DMS 273 treated with DMSO at 0.1 percent for 48 hours (cell line): ENCODE measurements at regions not wholly inside any gene's neighbourhood (a gene's known extent, or its start where the extent isn't known, plus 50 kb on each side); places are given as distances from the start of the nearest gene placed in this dataset.

ENCODE experiments used
- DNase-seq: peaks from one replicate; lab custom pipeline; 2025; lab: John Stamatoyannopoulos, UW

GRCh38 chr1:88145752-88146151 is 538.3 kb upstream of the PKN2 start:
- no peak for DNase-seq

GRCh38 chr1:88149686-88150085 is 534.4 kb upstream of the PKN2 start:
- no peak for DNase-seq

- no peak for DNase-seq
These were observed 533.7 kb upstream of the PKN2 start for GRCh38 chr1:88150330-88150729.

- no peak for DNase-seq
These were observed 520.9 kb upstream of the PKN2 start for GRCh38 chr1:88163187-88163586.

- DNase-seq = no peak
These were observed 515.9 kb upstream of the PKN2 start for GRCh38 chr1:88168126-88168525.

- DNase-seq = no peak
These were observed 514.9 kb upstream of the PKN2 start for GRCh38 chr1:88169139-88169538.

- DNase-seq = no peak
These were observed 514.1 kb upstream of the PKN2 start for GRCh38 chr1:88169939-88170338.

- DNase-seq = no peak
These were observed 508.9 kb upstream of the PKN2 start for GRCh38 chr1:88175120-88175630.

GRCh38 chr1:88175631-88176226 is 508.3 kb upstream of the PKN2 start:
- no peak for DNase-seq

- no peak for DNase-seq
These were observed 504.1 kb upstream of the PKN2 start for GRCh38 chr1:88179943-88180342.

- no peak for DNase-seq
These were observed 503.5 kb upstream of the PKN2 start for GRCh38 chr1:88180449-88181108.

GRCh38 chr1:88186911-88187310 is 497.2 kb upstream of the PKN2 start:
- no peak for DNase-seq

GRCh38 chr1:88188038-88188437 is 496.0 kb upstream of the PKN2 start:
- no peak for DNase-seq

- DNase-seq = no peak
These were observed 494.5 kb upstream of the PKN2 start for GRCh38 chr1:88189525-88189924.

GRCh38 chr1:88191917-88192316 is 492.2 kb upstream of the PKN2 start:
- DNase-seq = no peak

- DNase-seq = no peak
These were observed 489.5 kb upstream of the PKN2 start for GRCh38 chr1:88194542-88194941.

GRCh38 chr1:88200545-88200944 is 483.5 kb upstream of the PKN2 start:
- no peak for DNase-seq

- no peak for DNase-seq
These were observed 480.0 kb upstream of the PKN2 start for GRCh38 chr1:88204111-88204510.

GRCh38 chr1:88204612-88205167 is 479.4 kb upstream of the PKN2 start:
- no peak for DNase-seq

GRCh38 chr1:88208389-88208788 is 475.7 kb upstream of the PKN2 start:
- no peak for DNase-seq

- DNase-seq = no peak
These were observed 473.8 kb upstream of the PKN2 start for GRCh38 chr1:88210103-88210787.

- no peak for DNase-seq
These were observed 467.6 kb upstream of the PKN2 start for GRCh38 chr1:88216441-88216840.

- no peak for DNase-seq
These were observed 466.7 kb upstream of the PKN2 start for GRCh38 chr1:88217386-88217785.
